H1 (cell line): ENCODE measurements at regions not wholly inside any gene's neighbourhood (a gene's known extent, or its start where the extent isn't known, plus 50 kb on each side); places are given as distances from the start of the nearest gene placed in this dataset.

Source experiments
- CTCF ChIA-PET: fragments of 300-600 bp; sonication (Branson Sonifier 250); formaldehyde crosslinking; loops from one replicate; lab custom pipeline; 2021; ENCODE audit not compliant: partially characterized antibody; lab: Charles Lee
- POLR2A ChIA-PET: fragments of 300-600 bp; sonication (Branson Sonifier 250); formaldehyde crosslinking; loops from one replicate; lab custom pipeline; 2021; ENCODE audit warnings: inconsistent platforms; ENCODE audit not compliant: partially characterized antibody; lab: Charles Lee
- DNase-seq, 2 experiments: peaks; one replicate each; pipeline versions ENCODE4 v3.0.0 to v3.0.0-alpha.2; 2010 to 2022; ENCODE audit warnings: low spot score in 2 of 2, low read depth in 1 of 2, mixed read lengths in 1 of 2
- FAIRE-seq: peaks from 2 replicates; lab custom pipeline; 2011; peaks lifted over from hg19 to GRCh38; lab: Jason Lieb, UNC
- H2AFZ ChIP-seq: 2 replicates; pipeline ENCODE4 v1.8.1; 2012; ENCODE audit warnings: low read length, inconsistent platforms
- H2AK5ac ChIP-seq: 2 replicates; pipeline ENCODE4 v1.6.1; 2013; ENCODE audit warnings: low read depth, low read length
- H2BK120ac ChIP-seq: replicated peaks from 2 replicates; pipeline ENCODE3; 2013; ENCODE audit warnings: low read depth, low read length, inconsistent platforms
- H2BK12ac ChIP-seq: 2 replicates; pipeline ENCODE4 v1.6.1; 2013; ENCODE audit warnings: low read depth, low read length
- H2BK15ac ChIP-seq: 2 replicates; pipeline ENCODE4 v1.6.1; 2013; ENCODE audit warnings: low read length
- H2BK20ac ChIP-seq: 2 replicates; pipeline ENCODE4 v1.6.1; 2013; ENCODE audit warnings: low read length
- H2BK5ac ChIP-seq: 2 replicates; pipeline ENCODE4 v1.6.1; 2013; ENCODE audit warnings: low read depth, low read length
- H3K14ac ChIP-seq: 2 replicates; pipeline ENCODE4 v1.6.1; 2013; ENCODE audit warnings: inconsistent platforms; ENCODE audit not compliant: insufficient read length
- H3K18ac ChIP-seq: 2 replicates; pipeline ENCODE4 v1.6.1; 2013; ENCODE audit warnings: low read length; ENCODE audit errors: extremely low read depth
- H3K23ac ChIP-seq: 2 replicates; pipeline ENCODE4 v1.6.1; 2013; ENCODE audit warnings: inconsistent platforms; ENCODE audit not compliant: insufficient read length
- H3K23me2 ChIP-seq: 2 replicates; pipeline ENCODE4 v1.6.1; 2013; ENCODE audit warnings: low read depth, low read length
- H3K27ac ChIP-seq: 2 replicates; pipeline ENCODE4 v1.6.1; 2011; ENCODE audit warnings: low read depth, low read length, inconsistent platforms
- H3K27me3 ChIP-seq, 4 experiments: replicated peaks in 1 of 4; 1 replicate in 1 of 4; 2 replicates in 3 of 4; pipeline versions ENCODE4 v1.6.1 to v1.8.1; 2011 to 2013; ENCODE audit warnings: low read length in 3 of 4, mild to moderate bottlenecking in 3 of 4, inconsistent platforms in 2 of 4, mixed read lengths in 2 of 4, moderate library complexity in 1 of 4; ENCODE audit not compliant: control insufficient read depth in 3 of 4, insufficient read depth in 3 of 4; ENCODE audit errors: extremely low read depth in 1 of 4
- H3K36me3 ChIP-seq, 4 experiments: 2 replicates each; pipeline versions ENCODE4 v1.6.1 to v1.8.1; 2011 to 2013; ENCODE audit warnings: mild to moderate bottlenecking in 4 of 4, low read length in 3 of 4, moderate library complexity in 2 of 4, control low read depth in 1 of 4, inconsistent platforms in 1 of 4; ENCODE audit not compliant: insufficient read depth in 4 of 4, control insufficient read depth in 2 of 4
- H3K4ac ChIP-seq: replicated peaks from 2 replicates; pipeline ENCODE3; 2013; ENCODE audit warnings: low read length, low read depth, mixed read lengths, inconsistent platforms; ENCODE audit not compliant: insufficient read length
- H3K4me1 ChIP-seq, 4 experiments: replicated peaks in 1 of 4; 1 replicate in 1 of 4; 2 replicates in 3 of 4; pipeline versions ENCODE4 v1.6.1 to v1.8.1; 2011 to 2013; ENCODE audit warnings: low read length in 3 of 4, inconsistent platforms in 2 of 4, mixed read lengths in 1 of 4; ENCODE audit not compliant: insufficient read depth in 4 of 4, control insufficient read depth in 3 of 4
- H3K4me2 ChIP-seq, 2 experiments: 2 replicates each; pipeline versions ENCODE4 v1.6.1 to v1.8.1; 2011 to 2013; ENCODE audit warnings: low read depth in 2 of 2, low read length in 2 of 2, control low read depth in 1 of 2, inconsistent platforms in 1 of 2, mild to moderate bottlenecking in 1 of 2; ENCODE audit not compliant: insufficient read depth in 1 of 2
- H3K4me3 ChIP-seq, 4 experiments: fragments of 200-600, 300-600 bp in 1 of 4; sonication (generic), shearing (Covaris generic), sonication (Bioruptor Twin) in 1 of 4; 2 replicates each; pipeline versions ENCODE4 v1.5.1 to v1.8.1; 2011 to 2016; ENCODE audit warnings: low read length in 4 of 4, low read depth in 3 of 4, control low read depth in 2 of 4, inconsistent platforms in 2 of 4, mild to moderate bottlenecking in 2 of 4, mixed read lengths in 1 of 4, moderate library complexity in 1 of 4; ENCODE audit not compliant: insufficient read depth in 2 of 4; ENCODE audit errors: extremely low read depth in 1 of 4
- H3K56ac ChIP-seq: replicated peaks from 2 replicates; pipeline ENCODE3; 2013; ENCODE audit warnings: low read depth, mild to moderate bottlenecking, mixed read lengths, low read length, inconsistent platforms; ENCODE audit not compliant: insufficient read length
- H3K79me1 ChIP-seq: 2 replicates; pipeline ENCODE4 v1.6.1; 2013; ENCODE audit warnings: low read depth, low read length, control low read depth
- H3K79me2 ChIP-seq, 2 experiments: 2 replicates each; pipeline versions ENCODE4 v1.6.1 to v1.8.1; 2012 to 2013; ENCODE audit warnings: low read length in 2 of 2, mild to moderate bottlenecking in 2 of 2, inconsistent platforms in 1 of 2; ENCODE audit not compliant: insufficient read depth in 2 of 2, control insufficient read depth in 1 of 2
- H3K9ac ChIP-seq, 4 experiments: replicated peaks in 1 of 4; 1 replicate in 1 of 4; 2 replicates in 3 of 4; pipeline versions ENCODE4 v1.6.1 to v1.8.1; 2011 to 2013; ENCODE audit warnings: low read depth in 3 of 4, low read length in 3 of 4, control low read depth in 2 of 4, mild to moderate bottlenecking in 2 of 4, moderate library complexity in 2 of 4, inconsistent platforms in 1 of 4; ENCODE audit errors: extremely low read depth in 1 of 4
- H3K9me3 ChIP-seq, 2 experiments: 2 replicates each; pipeline versions ENCODE4 v1.6.1 to v1.8.1; 2012 to 2013; ENCODE audit warnings: mild to moderate bottlenecking in 2 of 2, moderate library complexity in 2 of 2, control low read depth in 1 of 2, inconsistent platforms in 1 of 2, low read depth in 1 of 2, low read length in 1 of 2, mixed read lengths in 1 of 2; ENCODE audit not compliant: insufficient read depth in 2 of 2
- H4K20me1 ChIP-seq, 2 experiments: replicated peaks in 1 of 2; 2 replicates each; pipeline versions ENCODE3 to v1.8.1; 2011 to 2013; ENCODE audit warnings: inconsistent platforms in 2 of 2, low read length in 2 of 2, mild to moderate bottlenecking in 1 of 2; ENCODE audit not compliant: insufficient read depth in 2 of 2, control insufficient read depth in 1 of 2
- H4K5ac ChIP-seq: 2 replicates; pipeline ENCODE4 v1.6.1; 2013; ENCODE audit warnings: low read length, low read depth, mixed read lengths, inconsistent platforms; ENCODE audit not compliant: insufficient read length
- H4K8ac ChIP-seq: 2 replicates; pipeline ENCODE4 v1.8.0; 2013; ENCODE audit warnings: mild to moderate bottlenecking, moderate library complexity, low read length, inconsistent platforms; ENCODE audit not compliant: insufficient read depth; ENCODE audit errors: extremely low read depth
- H4K91ac ChIP-seq: replicated peaks from 2 replicates; pipeline ENCODE3; 2013; ENCODE audit warnings: low read length, mixed read lengths, inconsistent platforms; ENCODE audit not compliant: insufficient read length
- ATF3 ChIP-seq: IDR thresholded peaks from 2 replicates; pipeline ENCODE4 v1.6.1; 2011; ENCODE audit warnings: low read depth, mild to moderate bottlenecking, low read length; ENCODE audit not compliant: insufficient read depth
- CTCF ChIP-seq, 3 experiments: IDR thresholded peaks; 1 replicate in 2 of 3; 2 replicates in 1 of 3; pipeline versions ENCODE4 v1.5.1 to v1.6.1; 2011; ENCODE audit warnings: low read length in 3 of 3, mild to moderate bottlenecking in 3 of 3, inconsistent platforms in 2 of 3, low read depth in 1 of 3, moderate library complexity in 1 of 3; ENCODE audit not compliant: insufficient read depth in 1 of 3; ENCODE audit errors: control extremely low read depth in 1 of 3
- EP300 ChIP-seq, 2 experiments: IDR thresholded peaks; 1 replicate in 1 of 2; 2 replicates in 1 of 2; pipeline ENCODE4 v1.6.1; 2011 to 2012; ENCODE audit warnings: low read depth in 2 of 2, low read length in 2 of 2, mild to moderate bottlenecking in 2 of 2, borderline replicate concordance in 1 of 2, inconsistent platforms in 1 of 2, moderate library complexity in 1 of 2
- POLR2AphosphoS5 ChIP-seq: IDR thresholded peaks from 2 replicates; pipeline ENCODE4 v1.6.1; 2011; ENCODE audit warnings: low read depth, low read length
- SAP30 ChIP-seq: fragments of 300-600 bp; sonication (generic); IDR thresholded peaks from 2 replicates; pipeline ENCODE4 v1.7.1; 2012; ENCODE audit warnings: low read length, moderate library complexity, mild to moderate bottlenecking, inconsistent platforms; ENCODE audit not compliant: insufficient read depth, insufficient replicate concordance
- SUZ12 ChIP-seq: fragments of 200-600 bp; sonication (generic); IDR thresholded peaks from 2 replicates; pipeline ENCODE4 v1.6.1; 2012; ENCODE audit warnings: mild to moderate bottlenecking, inconsistent platforms, low read length, moderate library complexity, mixed read lengths
- YY1 ChIP-seq: IDR thresholded peaks from 2 replicates; pipeline ENCODE4 v1.6.1; 2011; ENCODE audit warnings: low read depth, mild to moderate bottlenecking, low read length
- WGBS, 2 experiments: shearing (Covaris generic) in 1 of 2; methylation state at CpG; one replicate each; pipeline versions ENCODE4 v1.1.6 to v1.1.7; 2013 to 2015; ENCODE audit warnings: low lambda C conversion rate in 2 of 2, mixed read lengths in 2 of 2, inconsistent platforms in 1 of 2, low coverage in 1 of 2, missing lambda C conversion rate in 1 of 2; ENCODE audit not compliant: insufficient replicate concordance in 2 of 2, insufficient coverage in 1 of 2, insufficient read length in 1 of 2; ENCODE audit errors: extremely low coverage in 1 of 2, missing lambda C conversion rate in 1 of 2; 5-methylcytosine and 5-hydroxymethylcytosine counted together

- Histone ChIP-seq H4K8ac (no peak overlapping the region), H3K79me1 (no peaks in the 10 kb centered on the region), H2BK120ac (no peak overlapping the region), H2BK12ac (no peak overlapping the region), H2AFZ (no peak overlapping the region), H3K4me3 (no peak overlapping the region), H3K4ac (no peak overlapping the region), H3K4me1 (no peaks in the 10 kb centered on the region; a peak in 2 of 7 replicates), H3K56ac (no peak overlapping the region), H2BK20ac (no peak overlapping the region), H4K5ac (no peak overlapping the region), H3K36me3 (no peaks in the 10 kb centered on the region), H3K23ac (no peak overlapping the region), H3K79me2 (no peaks in the 10 kb centered on the region), H3K27me3 (no peaks in the 10 kb centered on the region), H4K20me1 (no peaks in the 10 kb centered on the region), H2AK5ac (no peak overlapping the region), H3K9me3 (no peaks in the 10 kb centered on the region), H3K9ac (no peak overlapping the region), H3K4me2 (no peak overlapping the region), H2BK5ac (no peak overlapping the region), H3K14ac (no peak overlapping the region), H3K27ac (no peak overlapping the region), H2BK15ac (no peak overlapping the region), H3K18ac (no peak overlapping the region), H3K23me2 (no peaks in the 10 kb centered on the region; the same call in 1 of the 2 replicates), H4K91ac (no peak overlapping the region)
- ChIA-PET POLR2A (no interaction called here), CTCF (no interaction called here)
- DNase-seq, result no peak
- no peak for FAIRE-seq
- WGBS, 2 experiments, result 86% methylated on average over 13 of the region's 13 CpGs; no CpG with 5 or more reads in 1 of the 2 experiments
- no peak; a peak in 1 of 4 replicates for TF ChIP-seq CTCF (IDR thresholded peaks at IDR 0.05; ENCODE audit: control extremely low read depth in 1 of 3, insufficient read depth in 1 of 3, low read depth in 1 of 3, low read length in 3 of 3)
- TF ChIP-seq POLR2AphosphoS5, result no peak
- no peak for TF ChIP-seq EP300 (IDR thresholded peaks at IDR 0.05; ENCODE audit: borderline replicate concordance in 1 of 2, low read depth in 2 of 2, low read length in 2 of 2)
- no peak for TF ChIP-seq SUZ12
- no peak for TF ChIP-seq SAP30
- no peak for TF ChIP-seq YY1
- no peak for TF ChIP-seq ATF3
Observed at GRCh38 chr1:163471779-163472650, 150.3 kb downstream of the NUF2 start.
